HG02885 (cell line): ENCODE measurements at regions not wholly inside any gene's neighbourhood (a gene's known extent, or its start where the extent isn't known, plus 50 kb on each side); places are given as distances from the start of the nearest gene placed in this dataset.

Experiments
- ATAC-seq: cut with Tn5 transposase; IDR thresholded peaks from one replicate; pipeline ENCODE4 v1.9.1; 2021; ENCODE audit warnings: mild to moderate bottlenecking; ENCODE audit not compliant: unreplicated experiment, poor library complexity

DNA sequence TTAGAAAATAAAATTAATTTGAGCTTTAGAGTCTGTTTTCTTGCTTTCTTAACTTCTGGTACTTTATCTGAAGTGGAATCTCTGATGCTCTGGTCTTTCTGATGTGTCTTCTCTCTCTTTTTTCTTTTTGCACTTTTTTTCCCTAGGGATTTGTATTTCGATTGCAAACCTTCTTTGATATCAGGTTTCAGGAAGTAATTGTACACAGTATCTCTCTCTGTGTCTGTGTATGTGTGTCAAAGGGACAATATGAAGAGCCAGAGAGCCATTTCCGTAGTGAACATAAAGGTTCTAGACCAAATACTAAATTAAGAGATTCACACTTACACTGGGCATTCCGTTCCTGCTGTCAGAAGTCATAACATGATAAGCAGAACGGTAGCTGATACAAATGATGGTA is 325.0 kb downstream of the PCDH7 start:
- ATAC-seq = no peak

DNA sequence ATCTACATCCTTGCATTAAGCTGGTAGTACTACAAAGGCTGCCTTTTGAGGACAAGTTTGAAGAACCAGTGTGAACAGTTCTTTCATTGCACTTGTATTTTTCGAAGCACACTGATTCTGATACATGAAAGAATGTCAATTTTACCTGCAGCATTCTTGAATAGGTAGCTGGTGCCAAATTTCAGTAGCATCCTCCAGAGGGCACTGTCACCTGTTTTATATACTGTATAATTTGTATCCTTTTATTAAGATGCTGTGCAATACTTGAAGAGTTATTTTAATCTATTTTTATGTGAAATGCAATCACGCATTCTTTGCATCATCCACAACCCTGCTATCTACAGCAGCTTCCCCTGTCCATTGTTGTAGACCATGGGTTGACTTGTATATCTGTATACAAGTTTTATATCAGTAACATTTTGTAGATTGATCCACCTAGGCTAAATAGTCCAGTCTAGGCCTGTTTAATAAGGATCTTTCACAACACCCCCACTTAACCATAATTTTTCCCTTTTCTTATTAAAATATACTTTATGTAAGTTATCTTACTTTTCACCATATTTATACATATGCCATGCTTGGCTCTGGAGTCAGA is 325.7 kb downstream of the PCDH7 start:
- ATAC-seq = no peak

DNA sequence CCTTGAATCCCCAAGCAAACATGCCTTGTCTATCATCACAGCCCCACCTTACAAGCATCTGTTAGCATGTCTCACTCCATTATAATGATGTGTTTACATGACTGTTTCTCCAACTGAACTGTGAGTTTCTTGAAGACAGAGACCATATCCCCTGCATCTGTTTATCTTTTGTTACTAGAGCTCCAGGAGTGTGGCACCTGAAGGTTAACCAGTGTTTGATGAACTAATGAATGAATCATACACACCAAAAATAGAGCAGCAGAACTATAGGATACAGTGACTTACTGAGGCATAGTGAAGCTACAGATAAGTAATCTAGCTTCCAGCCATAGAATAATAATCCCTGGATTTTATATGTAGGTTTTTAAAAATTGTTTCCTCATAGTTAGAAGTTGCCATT is 331.0 kb downstream of the PCDH7 start:
- no peak for ATAC-seq

DNA sequence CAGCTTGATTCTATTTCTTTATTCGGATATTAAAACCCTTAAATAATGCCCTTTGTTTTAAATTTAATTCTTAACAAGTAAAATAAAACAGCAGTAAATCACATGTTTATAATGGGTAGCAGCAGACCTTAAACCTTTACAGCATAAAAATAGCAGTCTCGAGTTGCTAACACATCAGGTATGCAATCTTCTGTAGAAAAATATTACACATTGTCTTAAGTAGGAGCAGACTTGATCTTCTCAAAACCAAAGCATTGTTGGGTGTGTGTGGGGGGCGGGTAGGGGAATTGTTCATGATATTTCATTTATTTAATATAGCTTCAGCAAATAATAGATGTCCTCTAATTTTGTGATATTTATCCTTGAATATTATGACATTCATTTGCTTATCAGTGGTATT is 331.4 kb downstream of the PCDH7 start:
- ATAC-seq = no peak

DNA sequence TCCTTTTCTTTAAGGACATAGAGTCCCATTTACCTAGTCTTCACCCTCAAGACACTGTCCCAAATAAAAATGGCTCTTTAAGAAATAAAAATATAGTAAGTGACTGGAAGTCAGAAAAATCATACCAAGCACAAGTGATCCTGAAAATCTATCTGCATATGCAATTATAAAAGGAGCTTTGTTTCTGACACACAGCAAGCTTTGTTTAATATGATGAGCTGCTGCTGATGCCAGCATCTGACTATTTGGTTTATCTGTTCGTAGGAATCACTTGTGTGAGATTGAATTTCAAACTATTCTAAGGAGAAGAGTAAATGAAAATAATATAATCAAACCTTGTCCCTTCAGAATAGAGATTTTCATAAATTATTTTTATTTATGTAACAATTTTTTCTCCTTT is 332.4 kb downstream of the PCDH7 start:
- ATAC-seq = no peak

DNA sequence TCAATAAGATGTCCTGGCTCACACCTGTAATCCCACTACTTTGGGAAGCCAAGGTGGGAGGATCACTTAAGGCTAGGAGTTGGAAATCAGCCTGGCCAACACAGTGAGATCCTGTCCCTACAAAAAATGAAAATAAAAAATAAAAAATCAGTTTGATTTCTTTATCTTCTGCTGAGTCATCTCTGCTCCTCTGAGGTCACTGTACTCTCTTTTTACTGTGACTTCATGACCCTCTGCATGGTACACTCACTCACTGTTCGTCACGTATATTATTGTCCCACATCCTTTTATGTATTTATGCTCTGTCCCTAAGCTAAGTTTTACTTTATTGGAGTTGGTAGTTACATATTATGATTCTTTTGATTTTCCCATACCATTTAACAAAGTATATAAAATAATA is 333.3 kb downstream of the PCDH7 start:
- no peak for ATAC-seq

DNA sequence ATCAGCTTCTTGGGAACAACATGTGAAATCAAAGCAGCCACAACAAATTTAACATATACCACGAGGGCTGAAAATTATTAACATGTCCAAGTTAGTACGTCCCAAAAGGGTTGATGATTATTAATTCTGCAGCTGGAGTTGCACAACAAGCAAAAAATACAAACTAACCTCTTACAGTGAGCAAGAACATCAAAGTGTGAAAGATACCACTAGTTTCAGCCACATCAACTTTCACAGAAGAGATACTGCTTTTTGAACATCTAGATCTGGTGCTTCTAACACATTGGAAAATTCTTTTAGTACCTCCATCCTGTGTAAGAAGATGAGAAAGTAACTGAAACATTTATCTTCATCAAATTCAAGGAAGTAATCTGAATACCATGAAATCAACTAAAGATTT is 334.1 kb downstream of the PCDH7 start:
- no peak for ATAC-seq

DNA sequence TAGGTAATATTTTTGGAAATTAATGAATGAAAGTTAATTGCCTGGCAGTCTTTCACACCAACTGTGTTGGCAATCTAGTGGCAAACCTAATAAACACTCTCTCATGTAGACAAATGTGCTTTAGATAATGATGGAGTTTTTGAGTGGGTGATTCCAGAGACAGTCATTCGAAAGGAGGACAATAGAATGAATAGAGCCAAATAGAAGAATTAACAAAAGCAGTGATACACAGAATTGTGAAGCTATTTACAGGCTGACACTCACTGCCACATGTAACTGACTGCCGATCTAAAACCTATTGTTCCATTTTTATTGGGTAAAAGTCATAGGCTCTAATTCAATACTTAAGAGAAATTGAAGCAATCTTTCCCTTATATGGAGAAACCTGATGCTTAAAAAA is 338.5 kb downstream of the PCDH7 start:
- no peak for ATAC-seq

DNA sequence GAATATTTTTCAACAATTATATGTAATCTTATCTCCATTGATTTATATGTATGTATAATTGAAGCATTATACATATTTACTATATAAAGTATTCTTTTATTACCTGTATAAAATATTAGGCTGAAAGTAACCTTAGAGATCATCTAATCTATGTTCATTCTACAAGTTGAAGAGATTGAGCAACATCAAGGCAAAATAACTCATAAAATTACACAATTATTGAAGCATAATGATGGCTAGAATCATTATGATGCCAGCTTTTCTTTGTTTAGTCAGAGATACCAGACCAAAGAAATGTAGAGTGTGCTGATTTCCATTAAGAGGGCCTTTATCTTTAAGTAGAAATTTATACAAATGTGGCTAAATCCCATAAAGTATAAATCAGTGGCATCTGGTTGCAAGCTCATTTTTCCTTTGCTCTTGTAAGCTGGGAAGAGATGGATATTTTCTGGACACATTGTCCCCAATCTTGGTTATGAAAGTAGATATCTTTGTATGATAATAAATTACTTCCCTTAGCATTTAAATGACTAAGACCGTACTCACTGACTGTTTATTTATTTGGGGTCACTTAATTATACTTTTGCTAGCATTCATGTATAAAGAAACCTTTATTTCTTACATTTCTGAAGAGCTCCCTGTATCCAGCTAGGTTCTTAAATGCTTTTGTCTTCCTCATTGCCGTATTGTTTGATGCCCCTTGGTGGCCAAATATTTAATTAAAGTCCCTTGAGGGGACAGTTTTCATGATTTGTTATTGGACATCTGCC is 339.8 kb downstream of the PCDH7 start:
- ATAC-seq = no peak

DNA sequence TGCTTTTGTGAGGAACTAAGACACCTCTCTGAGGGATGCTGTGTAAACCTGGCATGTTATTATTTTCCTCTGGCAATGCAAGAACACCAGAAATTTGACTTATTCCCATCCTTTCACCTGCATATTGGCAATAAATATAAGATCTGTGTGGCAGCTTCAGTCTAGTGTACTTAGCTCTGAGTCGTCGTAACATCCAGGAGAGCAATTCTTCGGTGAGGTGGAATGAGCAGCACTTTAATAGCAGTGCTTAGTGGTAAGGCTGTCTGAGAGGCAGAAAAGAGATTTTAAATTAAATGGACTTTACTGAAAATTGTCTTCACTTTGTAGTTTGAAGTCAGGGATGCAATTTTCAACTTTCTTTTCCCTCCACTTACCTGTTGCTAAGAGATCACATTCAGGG is 344.9 kb downstream of the PCDH7 start:
- no peak for ATAC-seq

DNA sequence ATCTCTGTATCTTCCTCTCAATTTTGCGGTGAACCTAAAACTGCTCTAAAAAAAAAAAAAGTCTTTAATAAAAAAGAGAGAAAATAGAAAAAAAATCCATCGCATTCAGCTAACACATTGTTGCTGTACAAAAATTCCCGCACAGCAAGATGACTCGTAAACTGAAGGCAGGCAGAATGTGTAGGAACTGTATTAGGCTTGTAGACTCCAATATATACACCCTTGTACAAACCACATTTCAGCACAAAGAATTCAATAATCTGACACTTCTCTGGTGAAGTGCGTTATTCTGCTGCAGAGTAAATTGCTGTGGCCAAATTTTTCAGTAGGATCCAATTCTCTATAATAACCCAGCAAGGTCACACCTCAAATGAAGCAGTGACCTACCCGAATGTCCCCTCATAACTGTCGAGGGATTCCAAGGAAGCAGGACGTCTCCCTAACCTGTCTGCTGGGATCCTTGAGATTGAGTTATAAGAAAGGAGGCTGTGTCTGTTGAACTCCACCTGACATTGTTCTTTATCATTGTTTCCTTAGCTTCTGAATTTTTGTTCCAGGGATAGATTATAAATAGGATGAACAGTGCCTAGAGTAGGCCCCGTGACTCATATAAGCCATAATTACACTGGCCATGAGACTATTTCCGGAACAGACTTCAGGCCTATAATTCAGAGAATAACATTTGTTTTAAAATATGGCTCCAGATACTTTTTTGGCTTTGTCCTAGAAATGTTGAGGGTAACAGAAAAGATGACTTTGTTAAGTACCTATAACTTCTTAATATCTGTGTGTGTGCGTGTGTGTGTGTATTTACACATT is 348.3 kb downstream of the PCDH7 start:
- ATAC-seq = no peak

DNA sequence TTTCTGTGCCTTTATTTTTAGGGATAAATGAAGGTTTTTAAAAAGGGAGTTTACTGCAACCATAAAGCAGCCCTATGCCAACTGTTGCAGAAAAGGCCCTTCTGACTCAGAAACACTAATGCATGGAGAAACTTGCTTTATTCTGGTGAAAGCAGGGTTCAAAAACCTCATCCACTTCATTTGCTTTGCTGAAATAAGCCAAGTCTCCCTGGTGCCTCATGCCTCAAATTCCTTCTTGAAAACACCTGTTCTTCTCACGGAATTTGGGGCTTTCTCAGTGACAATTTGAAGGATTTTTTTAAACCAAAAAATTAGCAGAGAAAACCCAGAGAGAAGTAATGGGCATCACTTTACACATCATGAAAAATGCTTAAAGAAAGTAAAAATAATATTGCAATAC is 349.0 kb downstream of the PCDH7 start:
- ATAC-seq = no peak

DNA sequence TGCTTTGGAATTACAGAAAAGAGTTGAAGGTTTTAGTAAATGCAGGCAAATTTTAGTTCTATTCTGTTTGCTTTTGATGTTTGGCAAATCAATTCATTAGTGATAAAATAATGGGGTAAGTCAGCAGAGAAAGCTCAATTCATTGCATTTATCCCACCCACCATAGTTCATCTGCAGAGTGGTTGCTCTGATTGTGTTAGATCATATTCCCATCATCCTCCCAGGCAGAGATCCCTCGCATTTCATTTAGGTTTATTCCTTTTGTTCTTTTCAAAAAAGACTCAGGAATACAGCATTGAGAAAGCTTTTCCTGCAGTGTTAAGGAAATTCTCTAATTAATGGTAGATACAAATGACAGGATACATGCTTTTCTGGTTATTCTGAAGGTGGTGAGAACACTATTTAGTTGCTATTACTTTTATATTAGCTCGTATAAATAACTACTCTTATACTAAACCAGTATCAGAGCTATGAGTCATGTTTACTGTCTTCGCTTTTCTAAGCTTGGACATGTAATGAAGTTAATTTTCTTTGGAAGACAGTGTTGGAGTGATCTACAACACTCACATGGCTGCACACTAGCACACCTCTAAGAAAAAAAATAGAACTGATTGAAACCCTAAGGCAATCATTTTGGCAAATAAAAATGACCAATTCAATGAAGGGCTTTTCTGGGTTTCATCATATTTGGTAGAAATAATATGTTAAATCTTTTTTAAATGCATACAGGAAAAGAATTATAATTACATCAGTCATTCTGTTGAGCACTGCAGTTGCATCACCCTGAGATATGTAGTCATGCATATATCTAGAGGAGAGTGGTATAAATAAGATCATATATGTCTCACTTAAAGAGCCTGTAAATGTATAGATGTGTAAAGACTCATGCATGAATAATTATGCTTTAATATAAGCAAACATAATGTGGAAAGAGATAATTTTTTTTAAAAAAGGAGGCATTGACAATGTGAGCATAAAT is 351.6 kb downstream of the PCDH7 start:
- ATAC-seq = no peak

DNA sequence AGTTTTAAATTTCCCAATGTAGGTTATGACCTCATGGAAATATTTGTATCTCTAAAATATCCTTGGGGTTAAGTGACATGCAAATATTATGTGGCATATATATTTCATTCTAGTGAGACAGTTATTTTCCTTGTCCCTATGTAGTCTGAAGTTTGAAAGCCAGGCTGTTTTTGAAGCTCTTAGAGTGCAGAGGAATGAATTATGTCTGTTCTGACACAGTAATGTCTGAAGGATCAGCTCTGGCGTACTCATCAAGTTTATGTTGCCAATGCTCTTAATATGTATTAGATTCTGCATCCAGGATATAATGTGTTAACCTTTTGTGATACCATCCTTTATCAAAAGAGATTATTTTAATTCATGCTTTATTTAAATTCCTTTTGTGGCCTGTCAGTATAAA is 355.8 kb downstream of the PCDH7 start:
- no peak for ATAC-seq

DNA sequence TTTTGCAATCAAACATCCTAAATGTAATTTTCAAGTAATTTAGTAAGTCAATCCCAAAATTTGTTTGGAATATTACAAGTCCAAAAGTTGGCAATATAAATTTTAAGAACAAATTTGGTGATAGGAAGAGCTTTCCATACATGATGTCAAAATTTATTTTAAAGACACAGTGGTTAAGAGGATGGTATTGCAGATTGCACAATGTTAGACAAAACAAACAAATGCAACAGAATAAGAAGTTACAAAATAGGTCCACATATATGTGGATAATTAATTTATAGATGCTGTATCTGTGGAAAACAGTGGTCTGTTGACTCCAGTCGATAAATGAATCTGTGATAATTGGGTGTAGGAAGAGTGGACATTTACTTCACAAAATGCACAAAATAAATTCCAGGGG is 358.5 kb downstream of the PCDH7 start:
- no peak for ATAC-seq

DNA sequence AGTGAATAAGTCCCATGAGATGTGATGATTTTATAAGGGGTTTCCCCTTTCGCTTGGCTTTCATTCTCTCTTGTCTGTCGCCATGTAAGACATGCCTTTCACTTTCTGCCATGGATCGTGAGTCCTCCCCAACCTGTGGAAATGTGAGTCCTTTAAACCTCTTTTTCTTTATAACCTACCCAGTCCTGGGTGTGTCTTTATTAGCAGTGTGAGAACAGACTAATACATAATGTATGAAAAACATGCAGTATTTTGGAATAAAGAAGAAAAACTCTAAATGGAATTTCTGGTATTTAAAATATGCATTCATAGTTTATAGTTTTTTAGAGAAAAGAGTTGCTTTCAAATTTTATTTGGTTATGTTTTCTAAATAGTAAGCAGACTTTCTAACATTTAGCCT is 360.7 kb downstream of the PCDH7 start:
- ATAC-seq = no peak

DNA sequence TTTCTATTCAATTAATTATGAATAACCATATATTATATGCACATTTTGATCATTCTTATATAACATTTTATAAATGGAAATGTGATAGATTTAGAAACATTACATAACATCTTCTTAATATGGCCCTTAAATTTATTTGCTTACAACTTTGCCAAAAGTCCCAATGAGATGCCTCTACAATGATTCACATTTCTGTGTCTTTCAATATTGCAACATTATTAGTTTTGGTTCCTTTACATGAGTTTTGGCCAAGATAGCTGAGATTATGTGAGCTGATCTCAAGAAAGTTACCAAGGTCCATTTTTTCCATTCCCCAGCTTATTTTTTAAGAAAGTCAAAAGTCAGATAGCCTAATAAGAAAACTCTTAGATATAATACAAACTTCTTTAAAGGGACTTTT is 361.2 kb downstream of the PCDH7 start:
- no peak for ATAC-seq

DNA sequence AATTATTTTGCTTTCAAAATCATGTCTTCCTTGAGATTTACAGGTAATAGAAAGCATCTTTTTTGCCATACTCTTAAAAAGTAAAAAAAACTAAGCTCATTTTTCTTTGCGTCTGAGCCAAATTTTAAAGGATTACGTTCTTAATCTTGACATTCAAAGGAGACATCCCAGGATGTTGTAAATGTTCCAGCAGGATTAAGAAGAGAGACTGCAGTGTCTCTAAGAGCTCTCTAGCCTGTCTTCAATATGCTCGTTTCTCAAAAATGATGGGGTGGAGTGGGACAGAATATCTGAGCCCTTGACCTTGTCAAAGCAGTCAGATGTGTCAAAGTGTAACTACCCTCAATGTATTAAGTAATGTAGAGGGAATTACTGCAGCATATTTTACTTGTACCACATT is 363.3 kb downstream of the PCDH7 start:
- no peak for ATAC-seq

DNA sequence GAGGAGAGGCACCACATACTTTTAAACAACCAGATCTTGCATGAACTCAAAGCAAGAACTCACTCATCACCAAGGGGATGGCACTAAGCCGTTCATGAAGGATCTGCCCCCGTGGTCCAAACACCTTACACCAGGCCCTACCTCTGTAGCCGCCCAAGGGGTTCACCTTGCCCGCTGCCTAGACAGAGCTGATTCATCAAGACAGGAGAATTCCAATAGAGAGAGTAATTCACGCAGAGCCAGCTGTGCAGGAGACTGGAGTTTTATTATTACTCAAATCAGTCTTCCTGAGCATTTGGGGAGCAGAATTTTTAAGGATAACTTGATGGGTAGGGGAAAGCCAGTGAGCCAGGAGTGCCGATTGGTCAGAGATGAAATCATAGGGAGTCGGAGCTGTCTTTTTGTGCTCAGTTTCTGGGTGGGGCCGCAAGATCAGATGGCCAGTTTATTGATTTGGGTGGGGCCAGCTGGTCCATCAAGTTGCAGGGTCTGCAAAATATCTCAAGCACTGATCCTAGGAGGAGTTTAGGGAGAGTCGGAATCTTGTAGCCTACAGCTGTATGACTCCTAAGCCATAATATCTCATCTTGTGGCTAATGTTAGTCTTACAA is 364.7 kb downstream of the PCDH7 start:
- no peak for ATAC-seq

DNA sequence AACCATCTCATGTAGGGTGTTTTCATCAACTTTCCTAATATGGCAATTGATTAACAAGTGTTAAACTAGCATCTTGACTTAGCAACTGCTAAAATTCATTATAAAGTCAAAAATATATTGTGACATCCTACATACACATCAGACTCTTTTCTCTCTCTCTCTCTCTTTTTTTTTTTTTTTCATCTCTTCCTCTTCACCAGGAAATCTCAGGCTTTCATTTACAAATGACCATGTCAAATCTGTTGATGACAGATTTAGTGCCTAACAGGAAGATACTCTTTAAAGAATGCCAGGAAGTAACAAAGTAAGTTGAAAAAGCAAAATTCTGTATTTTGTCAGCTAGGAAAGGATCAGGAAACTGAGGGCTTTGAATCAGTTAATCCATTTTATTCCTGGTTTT is 365.5 kb downstream of the PCDH7 start:
- no peak for ATAC-seq
